ENCODE measurements at regions not wholly inside any gene's neighbourhood (a gene's known extent, or its start where the extent isn't known, plus 50 kb on each side); places are given as distances from the start of the nearest gene placed in this dataset.

GRCh38 chr13:79799059-79799867 is 318.3 kb downstream of the NDFIP2 start:
- TF ChIP-seq CTCF (IDR thresholded peaks at IDR 0.05; ENCODE audit: low read depth, low read length) = no peak
- no peak overlapping the region for H3K4me3 ChIP-seq (ENCODE audit: low read depth, low read length)
- H3K27me3 ChIP-seq (ENCODE audit: insufficient read depth, low read depth, severe bottlenecking) = no peaks in the 10 kb centered on the region
- no peak for DNase-seq
- H3K27ac ChIP-seq = no peak overlapping the region
- no peaks in the 10 kb centered on the region for H3K9me3 ChIP-seq (ENCODE audit: severe bottlenecking)
- no peaks in the 10 kb centered on the region for H3K36me3 ChIP-seq

DNA sequence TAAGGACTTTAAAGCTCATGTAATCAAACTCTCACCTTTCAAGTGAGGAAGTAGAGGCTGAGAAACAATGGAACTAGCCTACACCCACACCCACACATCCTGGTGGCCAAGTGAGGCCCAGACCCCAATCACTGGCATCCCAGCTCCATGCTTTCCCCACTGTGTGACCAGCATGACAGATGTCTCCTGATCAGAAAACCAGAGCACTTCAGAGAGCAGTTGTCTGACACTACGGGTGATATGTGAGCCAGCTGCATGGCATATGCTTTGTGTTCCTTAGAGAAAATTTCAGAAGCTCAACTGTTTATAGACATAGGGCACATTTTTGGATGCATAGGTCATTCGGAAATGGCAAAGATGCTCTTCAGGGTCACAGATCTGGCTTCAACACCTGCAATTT is 315.2 kb downstream of the NDFIP2 start:
- no peak for DNase-seq

GRCh38 chr13:79794931-79795330 is 314.0 kb downstream of the NDFIP2 start:
- Histone ChIP-seq H3K9me3 (ENCODE audit: severe bottlenecking) (no peaks in the 10 kb centered on the region), H3K27me3 (ENCODE audit: insufficient read depth, low read depth, severe bottlenecking) (no peaks in the 10 kb centered on the region), H3K27ac (no peak overlapping the region), H3K36me3 (no peaks in the 10 kb centered on the region), H3K4me3 (ENCODE audit: low read depth, low read length) (no peak overlapping the region)
- DNase-seq = no peak
- no peak for TF ChIP-seq CTCF (IDR thresholded peaks at IDR 0.05; ENCODE audit: low read depth, low read length)

More for the DNA sequence above, 315.2 kb downstream of the NDFIP2 start:
- no peak for TF ChIP-seq CTCF (IDR thresholded peaks at IDR 0.05; ENCODE audit: low read depth, low read length)
- Histone ChIP-seq H3K36me3 (no peaks in the 10 kb centered on the region), H3K27me3 (ENCODE audit: insufficient read depth, low read depth, severe bottlenecking) (no peaks in the 10 kb centered on the region), H3K9me3 (ENCODE audit: severe bottlenecking) (no peaks in the 10 kb centered on the region), H3K27ac (no peak overlapping the region), H3K4me3 (ENCODE audit: low read depth, low read length) (no peak overlapping the region)

DNA sequence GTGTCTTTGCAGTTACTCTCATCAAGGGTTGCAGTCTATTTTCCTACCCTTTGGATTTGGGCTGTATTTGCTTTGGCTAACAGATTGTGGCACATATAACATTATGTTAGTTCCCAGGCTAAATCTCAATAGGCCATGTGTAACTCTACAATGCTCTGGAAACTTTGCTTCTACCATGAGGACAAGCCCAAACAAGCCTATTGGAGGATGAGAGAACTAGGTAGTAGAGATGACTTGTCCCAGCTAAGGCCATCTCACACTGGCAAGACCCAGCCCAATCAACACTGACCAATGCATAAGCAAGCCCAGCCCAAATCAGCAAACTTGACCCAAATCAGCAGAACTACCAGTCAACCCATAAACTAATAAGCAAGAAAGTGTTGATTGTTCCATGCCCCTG is 311.8 kb downstream of the NDFIP2 start:
- no peak for TF ChIP-seq CTCF (IDR thresholded peaks at IDR 0.05; ENCODE audit: low read depth, low read length)
- no peak overlapping the region for H3K27ac ChIP-seq
- H3K27me3 ChIP-seq (ENCODE audit: insufficient read depth, low read depth, severe bottlenecking) = no peaks in the 10 kb centered on the region
- H3K4me3 ChIP-seq (ENCODE audit: low read depth, low read length) = no peak overlapping the region
- H3K9me3 ChIP-seq (ENCODE audit: severe bottlenecking) = no peaks in the 10 kb centered on the region
- no peak for DNase-seq
- no peaks in the 10 kb centered on the region for H3K36me3 ChIP-seq

DNA sequence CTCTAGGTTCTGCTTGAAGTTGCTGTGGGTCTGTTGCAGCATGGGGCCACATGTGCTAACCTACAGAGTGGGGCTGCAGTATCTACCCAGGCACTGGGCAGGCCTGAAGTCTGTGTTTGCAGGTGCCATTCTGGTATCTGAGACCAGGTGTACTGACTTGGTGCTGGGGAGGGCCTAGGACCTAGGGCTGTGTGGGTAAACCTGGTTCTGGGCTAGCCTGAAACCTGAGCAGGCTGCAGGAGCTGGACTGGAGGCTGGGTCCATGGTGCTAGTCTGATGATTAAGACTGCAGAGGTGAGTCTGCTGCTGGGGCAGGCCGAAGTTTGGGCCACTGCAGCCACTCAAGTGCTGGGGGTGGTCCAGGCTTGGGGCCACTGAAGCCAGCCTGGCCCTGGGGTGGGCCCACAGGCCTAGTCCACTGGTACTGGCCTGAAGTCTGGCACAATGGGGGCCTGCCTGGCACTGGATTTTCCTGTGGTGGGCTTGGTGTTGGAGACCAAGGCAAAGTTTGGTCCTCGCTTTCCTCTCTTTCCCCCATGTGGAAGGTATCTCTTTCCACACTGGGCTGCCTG is 310.6 kb downstream of the NDFIP2 start:
- no peak for DNase-seq
- no peaks in the 10 kb centered on the region for H3K36me3 ChIP-seq
- no peaks in the 10 kb centered on the region for H3K9me3 ChIP-seq (ENCODE audit: severe bottlenecking)
- TF ChIP-seq CTCF (IDR thresholded peaks at IDR 0.05; ENCODE audit: low read depth, low read length) = no peak
- H3K4me3 ChIP-seq (ENCODE audit: low read depth, low read length) = no peak overlapping the region
- H3K27ac ChIP-seq = no peak overlapping the region
- no peaks in the 10 kb centered on the region for H3K27me3 ChIP-seq (ENCODE audit: insufficient read depth, low read depth, severe bottlenecking)
